ENCODE measurements at regions not wholly inside any gene's neighbourhood (a gene's known extent, or its start where the extent isn't known, plus 50 kb on each side); places are given as distances from the start of the nearest gene placed in this dataset.

- TF ChIP-seq, protein P1, sequence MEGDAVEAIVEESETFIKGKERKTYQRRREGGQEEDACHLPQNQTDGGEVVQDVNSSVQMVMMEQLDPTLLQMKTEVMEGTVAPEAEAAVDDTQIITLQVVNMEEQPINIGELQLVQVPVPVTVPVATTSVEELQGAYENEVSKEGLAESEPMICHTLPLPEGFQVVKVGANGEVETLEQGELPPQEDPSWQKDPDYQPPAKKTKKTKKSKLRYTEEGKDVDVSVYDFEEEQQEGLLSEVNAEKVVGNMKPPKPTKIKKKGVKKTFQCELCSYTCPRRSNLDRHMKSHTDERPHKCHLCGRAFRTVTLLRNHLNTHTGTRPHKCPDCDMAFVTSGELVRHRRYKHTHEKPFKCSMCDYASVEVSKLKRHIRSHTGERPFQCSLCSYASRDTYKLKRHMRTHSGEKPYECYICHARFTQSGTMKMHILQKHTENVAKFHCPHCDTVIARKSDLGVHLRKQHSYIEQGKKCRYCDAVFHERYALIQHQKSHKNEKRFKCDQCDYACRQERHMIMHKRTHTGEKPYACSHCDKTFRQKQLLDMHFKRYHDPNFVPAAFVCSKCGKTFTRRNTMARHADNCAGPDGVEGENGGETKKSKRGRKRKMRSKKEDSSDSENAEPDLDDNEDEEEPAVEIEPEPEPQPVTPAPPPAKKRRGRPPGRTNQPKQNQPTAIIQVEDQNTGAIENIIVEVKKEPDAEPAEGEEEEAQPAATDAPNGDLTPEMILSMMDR (IDR thresholded peaks at IDR 0.05) = no peak
- TF ChIP-seq POLR2A (IDR thresholded peaks at IDR 0.05) = no peak
These were observed 67.4 kb upstream of the FOXB1 start for GRCh38 chr15:59936741-59937140.

Measured in uterus (tissue), 2 donors.